ENCODE measurements at regions not wholly inside any gene's neighbourhood (a gene's known extent, or its start where the extent isn't known, plus 50 kb on each side); places are given as distances from the start of the nearest gene placed in this dataset.

GRCh38 chr6:67287566-67287965 is 1347.5 kb upstream of the ADGRB3 start:
- Histone ChIP-seq H3K27ac (no peak overlapping the region), H3K27me3 (no peaks in the 10 kb centered on the region), H3K36me3 (no peaks in the 10 kb centered on the region), H3K4me3 (no peak overlapping the region), H3K4me1 (no peaks in the 10 kb centered on the region), H3K9me3 (no peaks in the 10 kb centered on the region)
- ATAC-seq (no peak), DNase-seq (no peak), FAIRE-seq (no peak)
- intact Hi-C loops (cut with DNase I), result no loop called here
- TF ChIP-seq, protein P1, sequence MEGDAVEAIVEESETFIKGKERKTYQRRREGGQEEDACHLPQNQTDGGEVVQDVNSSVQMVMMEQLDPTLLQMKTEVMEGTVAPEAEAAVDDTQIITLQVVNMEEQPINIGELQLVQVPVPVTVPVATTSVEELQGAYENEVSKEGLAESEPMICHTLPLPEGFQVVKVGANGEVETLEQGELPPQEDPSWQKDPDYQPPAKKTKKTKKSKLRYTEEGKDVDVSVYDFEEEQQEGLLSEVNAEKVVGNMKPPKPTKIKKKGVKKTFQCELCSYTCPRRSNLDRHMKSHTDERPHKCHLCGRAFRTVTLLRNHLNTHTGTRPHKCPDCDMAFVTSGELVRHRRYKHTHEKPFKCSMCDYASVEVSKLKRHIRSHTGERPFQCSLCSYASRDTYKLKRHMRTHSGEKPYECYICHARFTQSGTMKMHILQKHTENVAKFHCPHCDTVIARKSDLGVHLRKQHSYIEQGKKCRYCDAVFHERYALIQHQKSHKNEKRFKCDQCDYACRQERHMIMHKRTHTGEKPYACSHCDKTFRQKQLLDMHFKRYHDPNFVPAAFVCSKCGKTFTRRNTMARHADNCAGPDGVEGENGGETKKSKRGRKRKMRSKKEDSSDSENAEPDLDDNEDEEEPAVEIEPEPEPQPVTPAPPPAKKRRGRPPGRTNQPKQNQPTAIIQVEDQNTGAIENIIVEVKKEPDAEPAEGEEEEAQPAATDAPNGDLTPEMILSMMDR (IDR thresholded peaks at IDR 0.05), result no peak

GRCh38 chr6:67285770-67286495 is 1349.1 kb upstream of the ADGRB3 start:
- TF ChIP-seq, protein P1 (IDR thresholded peaks at IDR 0.05), result no peak
- ATAC-seq (no peak), DNase-seq (no peak), FAIRE-seq (no peak)
- Histone ChIP-seq H3K4me3 (no peak overlapping the region), H3K27ac (no peak overlapping the region), H3K36me3 (no peaks in the 10 kb centered on the region), H3K4me1 (no peaks in the 10 kb centered on the region), H3K27me3 (no peaks in the 10 kb centered on the region), H3K9me3 (no peaks in the 10 kb centered on the region)
- intact Hi-C loops (cut with DNase I), result no loop called here

- Histone ChIP-seq H3K4me3 (no peak overlapping the region), H3K9me3 (no peaks in the 10 kb centered on the region), H3K4me1 (no peaks in the 10 kb centered on the region), H3K27me3 (no peaks in the 10 kb centered on the region), H3K27ac (no peak overlapping the region), H3K36me3 (no peaks in the 10 kb centered on the region)
- no peak for DNase-seq
- intact Hi-C loops (cut with DNase I), result no loop called here
- TF ChIP-seq, protein P1 (IDR thresholded peaks at IDR 0.05), result no peak
- 47 to 51% methylated on average over 2 of the region's 2 CpGs for WGBS, 2 donors
- ATAC-seq, result no peak
- FAIRE-seq, result no peak
Measured at GRCh38 chr6:67277312-67277711, 1357.8 kb upstream of the ADGRB3 start.

DNA sequence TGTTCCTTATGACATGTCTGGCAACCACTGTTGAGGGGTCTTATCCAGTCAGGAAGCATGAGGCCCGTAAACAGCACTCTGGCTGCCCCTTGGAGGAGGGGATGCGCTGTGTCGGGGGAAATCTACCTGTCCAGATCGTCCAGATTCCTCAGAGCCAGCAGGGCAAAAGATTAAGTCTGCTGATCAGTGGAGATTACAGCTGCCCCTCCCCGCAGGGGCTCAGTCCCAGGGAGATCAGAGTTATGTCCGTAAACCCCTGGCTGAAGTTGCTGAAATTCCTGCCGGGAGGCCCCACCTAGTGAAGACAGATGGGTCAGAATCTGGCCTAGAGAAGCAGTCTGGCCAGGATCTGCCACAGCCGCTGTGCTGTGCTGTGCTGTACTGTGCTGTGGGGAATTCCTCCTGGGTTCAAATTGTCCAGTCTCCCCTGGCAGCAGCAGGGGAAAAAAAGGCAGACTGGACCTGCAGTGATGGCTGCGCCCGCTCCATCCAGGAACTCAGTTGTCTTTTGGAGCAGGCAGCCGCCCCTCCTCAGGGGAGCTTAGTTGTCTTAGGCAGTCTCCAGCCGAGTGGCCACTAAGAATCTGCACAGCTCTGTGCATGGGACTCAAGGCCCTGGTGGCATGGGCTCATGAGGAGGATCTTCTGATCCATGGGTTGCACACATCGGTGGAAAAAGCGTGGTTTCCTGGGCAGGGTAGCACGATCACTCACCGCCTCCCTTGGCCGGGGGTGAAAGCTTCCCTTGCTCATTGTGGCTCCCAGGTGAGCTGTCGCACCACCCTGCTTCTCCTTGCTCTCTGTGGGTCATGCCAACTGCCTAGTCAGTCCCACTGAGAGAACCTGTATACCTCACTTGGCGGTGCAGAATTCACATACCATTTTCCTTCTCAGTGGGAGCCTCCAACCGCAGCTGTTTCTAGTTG is 1368.8 kb upstream of the ADGRB3 start:
- no peak for ATAC-seq
- no peaks in the 10 kb centered on the region for H3K4me1 ChIP-seq
- no peak for FAIRE-seq
- 63 to 70% methylated on average over 20 of the region's 20 CpGs for WGBS, 2 donors
- no peaks in the 10 kb centered on the region for H3K36me3 ChIP-seq
- H3K27me3 ChIP-seq, result no peaks in the 10 kb centered on the region
- H3K27ac ChIP-seq, result no peak overlapping the region
- H3K9me3 ChIP-seq, result peaks cover 0 to 4% (median 0%) of the 10 kb centered on the region in 4 donors
- TF ChIP-seq, protein P1 (IDR thresholded peaks at IDR 0.05), result no peak
- H3K4me3 ChIP-seq, result no peak overlapping the region
- intact Hi-C loops (cut with DNase I), result no loop called here
- DNase-seq, result no peak

DNA sequence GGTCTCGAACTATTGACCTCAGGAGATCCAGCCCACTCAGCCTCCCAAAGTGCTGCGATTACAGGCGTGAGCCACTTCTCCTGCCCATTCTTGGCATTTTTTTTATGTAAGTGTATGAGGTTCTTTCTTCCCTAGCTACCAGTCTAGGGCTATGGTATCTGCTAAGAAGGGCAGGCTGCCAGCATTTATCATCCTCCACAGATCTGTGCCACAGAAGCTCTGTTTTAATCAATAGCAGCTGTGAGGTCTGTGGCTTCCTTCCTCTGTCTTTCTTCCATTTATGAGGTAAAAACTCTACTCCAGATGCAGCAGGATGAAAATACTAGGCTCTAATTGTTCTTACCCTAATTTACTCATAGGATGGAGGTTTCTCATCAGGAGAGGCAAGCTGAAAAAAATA is 1382.4 kb upstream of the ADGRB3 start:
- no peak overlapping the region for H3K4me3 ChIP-seq
- H3K27ac ChIP-seq, result no peak overlapping the region
- TF ChIP-seq, protein P1 (IDR thresholded peaks at IDR 0.05), result no peak
- H3K9me3 ChIP-seq, result no peaks in the 10 kb centered on the region
- no peaks in the 10 kb centered on the region for H3K27me3 ChIP-seq
- no peaks in the 10 kb centered on the region for H3K4me1 ChIP-seq
- WGBS, 2 donors, result 43 to 61% methylated on average over 3 of the region's 3 CpGs
- ATAC-seq, result no peak
- DNase-seq, result no peak
- H3K36me3 ChIP-seq, result no peaks in the 10 kb centered on the region
- no peak for FAIRE-seq
- intact Hi-C loops (cut with DNase I), result no loop called here

Measured in pancreas (tissue), 10 donors.